HG02973 (cell line): ENCODE measurements at regions not wholly inside any gene's neighbourhood (a gene's known extent, or its start where the extent isn't known, plus 50 kb on each side); places are given as distances from the start of the nearest gene placed in this dataset.
"Not testable (repeated sequence)": the region's sequence is repeated elsewhere in the genome, so short reads cannot be mapped to it uniquely, and the experiment has no call there.

Source experiments
- ATAC-seq: cut with Tn5 transposase; IDR thresholded peaks from one replicate; pipeline ENCODE4 v1.9.1; 2021; ENCODE audit warnings: moderate library complexity; ENCODE audit not compliant: unreplicated experiment

DNA sequence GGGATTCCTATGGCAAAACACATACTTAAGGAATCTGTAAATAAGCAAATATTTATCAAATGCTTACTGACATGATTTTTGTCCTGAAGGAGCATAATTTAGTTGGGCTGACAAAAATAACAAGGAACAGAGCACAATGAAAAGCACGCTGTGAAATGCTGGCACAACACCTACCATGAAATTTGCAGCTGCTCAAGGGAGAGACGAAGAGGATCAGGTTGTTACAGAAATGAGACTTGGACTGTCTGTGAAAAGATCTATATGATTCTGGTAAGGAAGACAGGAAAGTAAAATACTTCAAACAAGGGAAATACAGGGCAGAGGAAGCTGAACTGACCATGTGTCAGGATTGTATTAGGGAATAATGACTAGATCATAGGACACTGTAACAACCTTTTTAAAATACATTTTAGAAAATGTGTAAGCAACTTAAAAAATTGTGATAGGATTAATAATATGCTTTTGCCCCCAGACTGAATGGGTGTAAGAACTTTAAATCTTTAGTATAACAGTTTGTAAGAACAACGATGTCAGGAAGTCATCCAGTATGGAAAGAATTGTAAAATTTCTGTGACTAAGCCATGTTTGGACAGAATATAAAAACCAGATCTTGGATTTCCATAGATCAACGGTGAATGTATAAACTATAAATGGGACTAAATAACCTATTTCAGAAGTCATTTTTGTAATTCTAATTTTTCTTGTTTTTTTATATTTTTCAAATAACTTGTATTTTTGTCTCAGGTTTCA lies 1556.0 kb downstream of the EFNB2 start:
- ATAC-seq = no peak

DNA sequence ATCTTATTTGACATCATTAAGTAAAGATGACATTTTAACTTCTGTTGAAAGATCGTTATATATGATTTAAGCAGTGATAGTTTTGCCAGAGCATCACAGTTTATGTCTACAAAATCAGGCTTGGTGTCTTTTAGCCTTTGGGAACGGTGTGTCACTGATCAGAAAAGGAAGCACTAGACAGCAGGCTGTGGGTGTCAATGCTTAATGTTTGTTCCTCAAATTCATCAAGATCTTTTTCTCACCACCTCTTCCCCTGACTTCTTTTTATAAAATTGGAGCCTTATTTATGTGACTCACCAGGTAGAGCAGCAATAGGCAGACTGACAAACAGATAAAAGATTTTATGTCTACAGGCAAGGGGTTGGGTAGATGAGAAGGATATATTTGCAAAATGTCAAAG lies 1558.5 kb downstream of the EFNB2 start:
- no peak for ATAC-seq

GRCh38 chr13:104975272-104975671 lies 1560.2 kb downstream of the EFNB2 start:
- ATAC-seq = peak; percentile 75

DNA sequence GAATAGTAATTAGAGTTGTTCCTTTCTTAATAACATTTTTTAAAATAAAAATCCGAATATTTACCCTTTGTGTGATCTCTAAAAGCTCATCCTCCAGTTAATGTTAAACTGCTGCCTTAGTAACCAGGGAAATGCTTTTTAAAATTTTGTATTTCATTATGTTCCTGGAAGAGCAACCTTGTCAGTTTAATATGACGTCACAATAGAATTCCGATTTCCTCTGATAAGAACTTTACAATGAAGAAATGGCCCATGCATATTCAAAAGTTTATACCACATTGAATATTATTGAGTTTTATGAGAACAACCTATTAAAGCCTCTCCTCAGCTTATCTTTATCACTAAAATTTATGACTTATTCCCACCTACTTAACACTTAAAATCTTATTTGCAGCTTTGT lies 1566.6 kb downstream of the EFNB2 start:
- no peak for ATAC-seq

DNA sequence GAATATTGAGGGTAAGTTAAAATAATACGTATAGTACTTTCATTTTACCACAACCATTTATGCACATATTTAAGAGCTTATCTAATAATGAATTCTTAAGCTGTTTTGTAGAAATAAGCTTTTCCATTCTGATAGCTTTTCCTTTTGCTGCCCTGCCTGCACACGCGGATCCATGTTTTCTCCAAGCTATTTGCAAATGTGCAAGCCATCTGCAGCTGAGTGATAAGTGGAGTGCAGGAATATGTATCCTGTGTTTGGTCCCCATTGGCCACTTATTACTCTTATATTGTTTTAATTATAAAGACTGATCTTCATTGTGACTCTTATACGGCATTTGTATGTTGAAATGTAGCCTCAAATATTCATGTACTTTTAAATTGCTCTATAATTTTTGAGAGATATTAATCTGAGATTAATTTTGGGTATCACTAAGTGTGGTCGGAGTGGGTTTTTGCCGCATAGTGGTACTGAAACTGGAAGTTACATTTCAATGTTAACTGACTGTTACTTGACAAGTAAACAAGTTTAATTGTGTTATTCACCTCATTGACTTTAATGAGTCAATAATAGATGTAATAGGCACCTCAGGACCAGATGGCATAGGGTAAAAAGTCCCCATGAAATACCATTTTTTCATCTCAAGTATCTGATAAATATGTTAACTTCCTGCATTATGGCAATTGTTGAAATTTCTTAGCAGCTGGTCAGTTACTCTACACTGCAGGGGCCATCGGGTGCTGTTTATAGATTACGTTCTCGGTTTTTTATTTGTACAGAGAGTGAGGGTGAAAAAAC lies 1567.4 kb downstream of the EFNB2 start:
- ATAC-seq = no peak

- no peak for ATAC-seq
Observed at GRCh38 chr13:104967376-104967775, 1568.1 kb downstream of the EFNB2 start.

- ATAC-seq = no peak
Observed at GRCh38 chr13:104962411-104962810, 1573.1 kb downstream of the EFNB2 start.

DNA sequence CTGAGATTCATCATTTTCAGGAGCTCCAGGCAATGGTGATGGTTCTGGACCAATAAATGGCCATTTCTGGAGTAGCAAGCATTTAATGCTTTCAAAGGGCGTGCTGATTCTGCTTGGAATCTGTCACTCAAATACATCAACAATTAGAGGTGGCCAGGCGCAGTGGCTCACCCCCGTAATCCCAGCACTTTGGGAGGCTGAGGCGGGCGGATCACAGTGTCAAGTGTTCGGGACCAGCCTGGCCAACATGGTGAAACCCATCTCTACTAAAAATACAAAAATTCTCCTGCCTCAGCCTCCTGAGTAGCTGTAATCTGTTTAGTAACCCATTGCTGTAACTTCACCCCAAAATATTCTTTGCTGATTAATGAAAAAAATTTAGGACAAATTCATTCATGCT lies 1574.2 kb downstream of the EFNB2 start:
- no peak for ATAC-seq

DNA sequence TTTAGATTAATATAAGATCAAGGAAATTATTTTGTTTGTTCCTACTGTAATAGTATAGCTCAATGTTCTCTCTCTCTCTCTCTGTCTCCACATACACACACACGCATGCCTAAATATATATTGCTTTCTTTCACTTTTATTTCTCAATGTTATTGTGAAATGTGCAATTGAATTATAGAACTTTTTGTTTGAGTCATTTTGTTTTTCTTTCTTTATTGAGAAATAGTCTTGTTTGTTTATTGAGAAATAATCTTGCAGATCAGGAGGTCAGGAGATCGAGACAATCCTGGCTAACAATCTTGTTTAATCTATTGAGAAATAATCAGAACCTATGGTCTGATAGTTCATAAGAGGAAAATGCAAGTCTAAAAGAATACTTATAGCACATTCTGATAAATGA lies 1581.3 kb downstream of the EFNB2 start:
- ATAC-seq = no peak

DNA sequence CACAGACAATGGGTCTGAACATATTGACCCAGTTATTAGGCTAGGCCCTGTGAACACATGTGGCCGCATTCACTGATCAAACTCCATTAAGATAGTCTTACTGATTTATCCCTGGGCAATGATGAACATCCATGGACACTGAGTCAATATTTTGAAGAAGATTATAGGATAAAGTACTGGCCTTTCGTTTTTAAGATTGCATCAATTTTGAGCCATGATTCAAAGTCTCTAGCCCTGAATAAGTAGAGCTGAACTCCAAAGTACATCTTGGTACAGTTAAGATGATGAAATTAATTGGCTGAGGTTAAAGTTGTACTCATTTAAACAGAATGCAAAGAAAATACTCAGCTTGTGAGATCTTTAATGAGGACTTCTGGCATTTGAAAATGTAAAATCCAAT lies 1581.9 kb downstream of the EFNB2 start:
- no peak for ATAC-seq

GRCh38 chr13:104949840-104950740 lies 1585.4 kb downstream of the EFNB2 start:
- no peak for ATAC-seq

DNA sequence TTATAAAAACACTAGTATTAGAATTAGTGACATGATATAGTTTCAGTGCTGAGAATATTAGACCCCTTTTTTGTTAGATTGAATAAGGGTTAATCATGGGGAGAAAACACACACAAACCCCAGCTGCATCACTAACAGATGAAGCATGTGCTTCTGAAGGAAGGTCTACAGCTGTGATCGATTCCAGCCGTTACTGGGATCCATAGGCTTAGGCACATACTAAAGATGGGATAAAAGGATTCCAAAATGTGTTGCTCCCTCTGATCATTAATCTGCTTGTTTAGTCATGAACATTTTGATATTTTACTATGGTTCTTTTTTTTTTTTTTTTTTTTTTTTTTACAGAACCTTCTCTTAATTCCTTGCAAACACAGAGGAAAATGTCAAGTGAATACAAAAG lies 1591.3 kb downstream of the EFNB2 start:
- ATAC-seq = no peak

GRCh38 chr13:104943331-104943730 lies 1592.1 kb downstream of the EFNB2 start:
- ATAC-seq = no peak

- no peak for ATAC-seq
Observed at GRCh38 chr13:104937881-104938280, 1597.6 kb downstream of the EFNB2 start.

DNA sequence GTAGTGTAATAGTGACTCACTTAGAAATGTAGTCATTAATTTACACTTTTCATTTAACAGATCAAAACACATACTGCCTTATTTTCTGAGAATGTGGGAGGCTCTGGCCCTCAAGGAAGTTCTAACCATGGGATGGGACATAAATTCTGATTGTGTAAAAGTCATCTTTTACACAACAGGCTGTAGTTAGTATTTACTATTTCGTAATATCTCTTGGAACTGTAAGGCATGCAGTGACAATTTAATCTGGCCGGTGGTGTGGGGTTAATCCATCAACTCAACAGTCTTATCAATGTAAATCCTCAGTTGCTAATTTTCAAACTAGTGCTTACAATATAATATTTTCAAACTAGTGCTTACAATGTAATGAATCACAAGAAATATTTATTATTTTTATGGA lies 1599.2 kb downstream of the EFNB2 start:
- no peak for ATAC-seq

DNA sequence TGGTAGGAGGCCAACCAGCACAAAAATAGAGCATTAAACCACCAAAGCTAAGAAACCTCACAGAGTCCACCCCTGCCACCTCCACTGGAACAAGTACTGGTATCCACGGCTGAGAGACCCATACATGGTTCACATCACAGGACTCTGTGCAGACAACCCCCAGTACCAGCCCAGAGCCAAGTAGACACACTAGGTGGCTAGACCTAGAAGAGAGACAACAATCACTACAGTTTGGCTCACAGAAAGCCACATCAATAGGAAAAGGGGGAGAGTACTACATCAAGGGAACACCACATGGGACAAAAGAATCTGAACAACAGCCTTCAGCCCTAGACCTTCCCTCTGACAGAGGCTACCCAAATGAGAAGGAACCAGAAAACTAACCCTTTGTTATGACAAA lies 1614.9 kb downstream of the EFNB2 start:
- not testable (repeated sequence) for ATAC-seq

DNA sequence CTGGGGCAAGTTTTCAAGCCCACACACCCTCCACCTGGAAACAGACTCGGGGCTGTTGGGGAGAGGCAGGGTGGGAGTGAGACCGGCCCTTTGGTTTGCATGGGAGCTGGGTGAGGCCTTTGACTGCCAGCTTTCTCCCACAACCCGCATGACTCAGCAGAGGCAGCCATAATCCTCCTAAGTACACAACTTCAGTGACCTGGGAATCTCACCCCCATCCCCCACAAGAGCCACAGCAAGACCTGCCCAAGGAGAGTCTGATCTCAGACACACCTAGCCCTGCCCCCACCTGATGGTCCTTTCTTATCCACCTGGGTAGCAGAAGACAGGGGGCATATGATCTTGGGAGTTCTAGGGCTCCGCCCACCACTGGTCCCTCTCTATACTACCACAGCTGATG lies 1615.4 kb downstream of the EFNB2 start:
- no peak for ATAC-seq

- ATAC-seq = no peak
Observed at GRCh38 chr13:104900191-104900817, 1635.2 kb downstream of the EFNB2 start.

- no peak for ATAC-seq
Observed at GRCh38 chr13:104898484-104898883, 1637.0 kb downstream of the EFNB2 start.

DNA sequence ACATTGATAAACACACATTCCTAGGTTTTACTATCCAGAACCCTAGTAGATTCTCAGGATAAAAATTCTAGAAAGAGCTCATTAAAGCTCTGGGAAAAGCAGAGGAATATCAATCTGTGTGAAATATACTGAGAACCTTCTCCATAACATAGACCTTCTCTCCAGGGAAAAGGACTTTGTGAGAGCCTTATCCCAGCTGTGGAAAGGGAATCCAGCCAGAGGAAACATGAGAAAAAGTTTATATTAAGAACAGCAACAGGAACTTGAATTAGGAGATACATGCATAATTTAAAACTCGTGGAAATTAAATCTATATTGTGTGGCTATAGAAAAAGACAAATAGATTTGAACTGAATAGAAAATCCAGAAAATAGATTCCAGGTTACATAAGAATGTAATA lies 1639.9 kb downstream of the EFNB2 start:
- ATAC-seq = no peak
